DOHH2 (cell line): ENCODE measurements at regions not wholly inside any gene's neighbourhood (a gene's known extent, or its start where the extent isn't known, plus 50 kb on each side); places are given as distances from the start of the nearest gene placed in this dataset.

Source experiments
- H3F3A ChIP-seq: fragments of 200-600 bp; sonication (generic), shearing (Covaris generic); 2 replicates; pipeline ENCODE4 v1.6.0; 2016; ENCODE audit warnings: antibody characterized with exemption, mild to moderate bottlenecking; ENCODE audit not compliant: control insufficient read depth, insufficient read depth
- H3K27ac ChIP-seq: fragments of 200-600 bp; sonication (generic); 2 replicates; pipeline ENCODE4 v1.5.1; 2014; ENCODE audit warnings: low read depth, mild to moderate bottlenecking, low read length, moderate library complexity
- H3K27me3 ChIP-seq: fragments of 200-600 bp; sonication (generic); 2 replicates; pipeline ENCODE4 v1.6.1; 2014; ENCODE audit warnings: mild to moderate bottlenecking, low read length, mixed read lengths; ENCODE audit not compliant: control insufficient read depth
- H3K36me3 ChIP-seq: fragments of 200-600 bp; sonication (generic); 2 replicates; pipeline ENCODE4 v1.6.1; 2014; ENCODE audit warnings: mild to moderate bottlenecking, low read length, moderate library complexity, mixed read lengths; ENCODE audit not compliant: control insufficient read depth
- H3K4me1 ChIP-seq: fragments of 200-600 bp; sonication (generic); 2 replicates; pipeline ENCODE4 v1.6.1; 2014; ENCODE audit warnings: mild to moderate bottlenecking, low read length, mixed read lengths; ENCODE audit not compliant: control insufficient read depth
- H3K4me2 ChIP-seq: fragments of 200-600 bp; sonication (generic); 2 replicates; pipeline ENCODE4 v1.6.0; 2014; ENCODE audit warnings: mild to moderate bottlenecking, low read length, moderate library complexity
- H3K4me3 ChIP-seq: fragments of 200-600 bp; sonication (generic); 2 replicates; pipeline ENCODE4 v1.5.1; 2014; ENCODE audit warnings: mild to moderate bottlenecking, low read length, mixed read lengths
- H3K79me2 ChIP-seq: fragments of 200-600 bp; sonication (generic); 2 replicates; pipeline ENCODE4 v1.6.1; 2014; ENCODE audit warnings: mild to moderate bottlenecking, low read length, mixed read lengths; ENCODE audit not compliant: control insufficient read depth
- H3K9me2 ChIP-seq: fragments of 200-600 bp; sonication (generic); replicated peaks from 2 replicates; pipeline ENCODE4 v1.6.1; 2014; ENCODE audit warnings: mild to moderate bottlenecking, low read length, mixed read lengths; ENCODE audit not compliant: control insufficient read depth
- H3K9me3 ChIP-seq: fragments of 200-600 bp; sonication (generic); 2 replicates; pipeline ENCODE4 v1.6.1; 2014; ENCODE audit warnings: antibody characterized with exemption, low read length, mixed read lengths; ENCODE audit not compliant: control insufficient read depth, insufficient read depth
- H4K20me1 ChIP-seq: fragments of 200-600 bp; sonication (generic); 2 replicates; pipeline ENCODE4 v1.6.0; 2014; ENCODE audit warnings: low read depth, mild to moderate bottlenecking, antibody characterized with exemption, low read length, moderate library complexity; ENCODE audit not compliant: control insufficient read depth, insufficient read depth
- EZH2phosphoT487 ChIP-seq: fragments of 200-600 bp; sonication (generic); IDR thresholded peaks from 2 replicates; pipeline ENCODE4 v1.6.1; 2017; ENCODE audit warnings: borderline replicate concordance, mild to moderate bottlenecking, antibody characterized with exemption, low read length, moderate library complexity, mixed read lengths
- TF ChIP-seq, protein P1 (sequence below): fragments of 200-600 bp; sonication (generic); IDR thresholded peaks from one replicate; pipeline ENCODE4 v1.5.1; 2014; ENCODE audit warnings: antibody characterized with exemption, mild to moderate bottlenecking, low read depth, low read length; ENCODE audit not compliant: poor library complexity, severe bottlenecking

DNA sequence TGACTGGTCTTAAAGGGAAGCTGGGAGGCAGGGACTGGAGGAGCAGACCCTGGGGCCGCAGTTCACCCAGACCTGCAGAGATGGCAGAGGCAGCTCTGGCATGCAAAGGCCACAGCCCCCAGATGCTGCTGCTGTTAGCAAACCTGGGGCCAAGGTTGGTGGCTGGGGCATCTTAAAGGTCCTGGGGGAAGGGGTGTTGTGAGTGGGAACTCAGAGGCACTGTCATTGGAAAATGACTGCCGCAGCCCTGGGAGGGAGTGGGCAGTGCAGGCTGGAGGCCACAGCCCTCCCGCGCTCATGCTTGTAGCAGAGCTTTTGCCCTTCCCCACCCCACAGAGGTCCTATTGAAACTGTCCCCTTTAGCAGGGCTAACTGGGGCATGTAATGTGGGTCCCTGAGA is 111.8 kb downstream of the CTTN start:
- no peaks in the 10 kb centered on the region for H3K79me2 ChIP-seq
- H3K4me2 ChIP-seq: no peak overlapping the region
- no peak overlapping the region for H3K27ac ChIP-seq
- H3F3A ChIP-seq: no peaks in the 10 kb centered on the region
- TF ChIP-seq, protein P1, sequence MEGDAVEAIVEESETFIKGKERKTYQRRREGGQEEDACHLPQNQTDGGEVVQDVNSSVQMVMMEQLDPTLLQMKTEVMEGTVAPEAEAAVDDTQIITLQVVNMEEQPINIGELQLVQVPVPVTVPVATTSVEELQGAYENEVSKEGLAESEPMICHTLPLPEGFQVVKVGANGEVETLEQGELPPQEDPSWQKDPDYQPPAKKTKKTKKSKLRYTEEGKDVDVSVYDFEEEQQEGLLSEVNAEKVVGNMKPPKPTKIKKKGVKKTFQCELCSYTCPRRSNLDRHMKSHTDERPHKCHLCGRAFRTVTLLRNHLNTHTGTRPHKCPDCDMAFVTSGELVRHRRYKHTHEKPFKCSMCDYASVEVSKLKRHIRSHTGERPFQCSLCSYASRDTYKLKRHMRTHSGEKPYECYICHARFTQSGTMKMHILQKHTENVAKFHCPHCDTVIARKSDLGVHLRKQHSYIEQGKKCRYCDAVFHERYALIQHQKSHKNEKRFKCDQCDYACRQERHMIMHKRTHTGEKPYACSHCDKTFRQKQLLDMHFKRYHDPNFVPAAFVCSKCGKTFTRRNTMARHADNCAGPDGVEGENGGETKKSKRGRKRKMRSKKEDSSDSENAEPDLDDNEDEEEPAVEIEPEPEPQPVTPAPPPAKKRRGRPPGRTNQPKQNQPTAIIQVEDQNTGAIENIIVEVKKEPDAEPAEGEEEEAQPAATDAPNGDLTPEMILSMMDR: no peak
- TF ChIP-seq EZH2phosphoT487: no peak
- no peak overlapping the region for H3K4me3 ChIP-seq
- H3K36me3 ChIP-seq: no peaks in the 10 kb centered on the region
- H3K27me3 ChIP-seq: no peaks in the 10 kb centered on the region
- no peaks in the 10 kb centered on the region for H3K9me2 ChIP-seq
- H4K20me1 ChIP-seq: no peaks in the 10 kb centered on the region
- H3K4me1 ChIP-seq: no peaks in the 10 kb centered on the region
- peaks cover 17% of the 10 kb centered on the region; the same call in 1 of the 2 replicates for H3K9me3 ChIP-seq

DNA sequence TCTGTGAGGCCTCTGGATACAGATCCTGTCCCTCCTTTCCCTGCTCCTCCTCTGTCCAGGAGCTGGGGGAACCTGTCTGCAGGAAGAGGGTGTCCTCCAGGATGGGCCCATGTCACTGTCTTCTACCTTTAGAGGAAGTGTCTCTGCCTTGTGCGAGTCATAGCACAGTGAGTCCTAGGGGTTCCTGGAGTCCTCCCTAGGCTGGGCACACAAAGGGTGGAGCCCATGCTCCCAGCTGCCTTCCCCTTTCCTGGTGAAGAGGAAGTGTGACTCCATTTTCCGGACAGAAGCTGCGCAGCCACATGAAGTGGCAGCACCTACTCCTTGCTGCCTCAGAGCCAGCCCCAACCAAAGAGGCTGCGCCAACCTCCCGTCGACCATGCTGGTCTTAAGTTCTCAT is 112.2 kb downstream of the CTTN start:
- Histone ChIP-seq H3F3A (no peaks in the 10 kb centered on the region), H3K4me2 (no peak overlapping the region), H3K27ac (no peak overlapping the region), H3K27me3 (no peaks in the 10 kb centered on the region), H3K9me2 (no peaks in the 10 kb centered on the region), H3K4me1 (no peaks in the 10 kb centered on the region), H3K9me3 (peaks cover 17% of the 10 kb centered on the region; the same call in 1 of the 2 replicates), H3K79me2 (no peaks in the 10 kb centered on the region), H3K4me3 (no peak overlapping the region), H3K36me3 (no peaks in the 10 kb centered on the region), H4K20me1 (no peaks in the 10 kb centered on the region)
- TF ChIP-seq, protein P1: no peak
- no peak for TF ChIP-seq EZH2phosphoT487

DNA sequence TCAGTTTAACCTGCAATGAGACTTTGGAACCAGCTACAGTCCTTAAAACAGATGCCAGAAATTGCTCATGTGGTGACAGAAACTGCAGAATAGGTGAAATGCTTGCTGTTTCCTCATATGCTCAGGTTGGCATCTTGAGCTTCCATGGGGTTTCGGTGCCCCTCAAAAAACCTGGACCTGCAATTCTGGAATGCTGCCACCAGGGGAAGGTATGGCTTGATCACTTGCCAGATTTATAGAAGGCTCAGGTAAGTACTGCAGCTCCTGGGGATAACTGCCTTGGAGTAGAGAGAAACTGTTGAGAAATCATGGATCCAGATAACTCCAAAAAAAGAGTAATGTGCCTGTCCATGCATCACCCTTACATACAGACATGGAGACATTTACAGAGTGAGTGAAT is 113.0 kb downstream of the CTTN start:
- TF ChIP-seq, protein P1: peak; percentile 30
- no peak for TF ChIP-seq EZH2phosphoT487
- Histone ChIP-seq H3F3A (no peaks in the 10 kb centered on the region), H3K4me1 (no peaks in the 10 kb centered on the region), H3K4me3 (no peak overlapping the region), H3K27me3 (peaks cover 3% of the 10 kb centered on the region; the same call in 1 of the 2 replicates), H3K9me2 (no peaks in the 10 kb centered on the region), H4K20me1 (no peaks in the 10 kb centered on the region), H3K79me2 (no peaks in the 10 kb centered on the region), H3K27ac (no peak overlapping the region), H3K9me3 (peaks cover 17% of the 10 kb centered on the region; the same call in 1 of the 2 replicates), H3K36me3 (no peaks in the 10 kb centered on the region), H3K4me2 (no peak overlapping the region)
